Activated CD4-positive, alpha-beta T cell treated with anti-CD3 and anti-CD28 coated beads, Interleukin-2, amount 10 ng/mL, durations not matched to agents 24 days and 14 days (primary cell): ENCODE measurements at regions not wholly inside any gene's neighbourhood (a gene's known extent, or its start where the extent isn't known, plus 50 kb on each side); places are given as distances from the start of the nearest gene placed in this dataset.
"Not testable (repeated sequence)": the region's sequence is repeated elsewhere in the genome, so short reads cannot be mapped to it uniquely, and the experiment has no call there.

Source experiments
- DNase-seq: peaks from one replicate; pipeline ENCODE4 v3.0.0; 2022
- H3K27ac Mint-ChIP-seq: one replicate; pipeline ENCODE4 v1.8.0; 2022; ENCODE audit warnings: mild to moderate bottlenecking, mixed read lengths
- H3K27me3 Mint-ChIP-seq: one replicate; pipeline ENCODE4 v1.8.0; 2022; ENCODE audit warnings: mixed read lengths
- H3K36me3 Mint-ChIP-seq: one replicate; pipeline ENCODE4 v1.8.0; 2022; ENCODE audit warnings: low read depth, mild to moderate bottlenecking, mixed read lengths
- H3K4me1 Mint-ChIP-seq: one replicate; pipeline ENCODE4 v1.8.0; 2021; ENCODE audit warnings: mixed read lengths
- H3K4me3 Mint-ChIP-seq: one replicate; pipeline ENCODE4 v1.8.0; 2022; ENCODE audit warnings: mild to moderate bottlenecking, moderate library complexity, mixed read lengths
- H3K9me3 Mint-ChIP-seq: one replicate; pipeline ENCODE4 v1.8.0; 2021; ENCODE audit warnings: mixed read lengths
- intact Hi-C: fragments of 100-400 bp; cut with micrococcal nuclease; formaldehyde crosslinking; loops from one replicate; pipeline ENCODE4 v1.15.1; 2023

- H3K36me3 Mint-ChIP-seq, result no peaks in the 10 kb centered on the region
- H3K4me3 Mint-ChIP-seq, result no peak overlapping the region
- no peak for DNase-seq
- H3K27me3 Mint-ChIP-seq, result no peaks in the 10 kb centered on the region
- no peak overlapping the region for H3K27ac Mint-ChIP-seq
- H3K4me1 Mint-ChIP-seq, result no peaks in the 10 kb centered on the region
- intact Hi-C loops, result no loop called here
- H3K9me3 Mint-ChIP-seq, result no peaks in the 10 kb centered on the region
These were observed 156.4 kb upstream of the BOD1L1 start for GRCh38 chr4:13783800-13784411.

GRCh38 chr4:13793020-13793710 is 165.6 kb upstream of the BOD1L1 start:
- H3K27me3 Mint-ChIP-seq, result no peaks in the 10 kb centered on the region
- DNase-seq, result no peak
- H3K36me3 Mint-ChIP-seq, result no peaks in the 10 kb centered on the region
- H3K4me1 Mint-ChIP-seq, result no peaks in the 10 kb centered on the region
- peaks cover 6% of the 10 kb centered on the region for H3K9me3 Mint-ChIP-seq
- intact Hi-C loops, result no loop called here
- no peak overlapping the region for H3K27ac Mint-ChIP-seq
- H3K4me3 Mint-ChIP-seq, result no peak overlapping the region

- no peak overlapping the region for H3K4me3 Mint-ChIP-seq
- intact Hi-C loops, result no loop called here
These were observed 167.5 kb upstream of the BOD1L1 start for GRCh38 chr4:13794819-13795565.

GRCh38 chr4:13797061-13797460 is 169.5 kb upstream of the BOD1L1 start:
- no peak for DNase-seq
- intact Hi-C loops, result no loop called here
- no peaks in the 10 kb centered on the region for H3K27me3 Mint-ChIP-seq
- H3K9me3 Mint-ChIP-seq, result peaks cover 7% of the 10 kb centered on the region
- no peak overlapping the region for H3K27ac Mint-ChIP-seq
- H3K36me3 Mint-ChIP-seq, result no peaks in the 10 kb centered on the region
- H3K4me1 Mint-ChIP-seq, result no peaks in the 10 kb centered on the region
- no peak overlapping the region for H3K4me3 Mint-ChIP-seq

More at GRCh38 chr4:13794819-13795565, 167.5 kb upstream of the BOD1L1 start:
- no peak for DNase-seq
- Mint-ChIP-seq H3K9me3 (peaks cover 7% of the 10 kb centered on the region), H3K27me3 (no peaks in the 10 kb centered on the region), H3K36me3 (no peaks in the 10 kb centered on the region), H3K4me1 (no peaks in the 10 kb centered on the region), H3K27ac (no peak overlapping the region)

GRCh38 chr4:13815231-13815630 is 187.7 kb upstream of the BOD1L1 start:
- intact Hi-C loops, result no loop called here
- Mint-ChIP-seq H3K9me3 (peaks cover 6% of the 10 kb centered on the region), H3K27ac (no peak overlapping the region), H3K4me1 (no peaks in the 10 kb centered on the region), H3K4me3 (no peak overlapping the region), H3K36me3 (no peaks in the 10 kb centered on the region), H3K27me3 (no peaks in the 10 kb centered on the region)
- DNase-seq, result no peak

- H3K36me3 Mint-ChIP-seq, result no peaks in the 10 kb centered on the region
- no peak for DNase-seq
- intact Hi-C loops, result no loop called here
- H3K4me1 Mint-ChIP-seq, result no peaks in the 10 kb centered on the region
- H3K27me3 Mint-ChIP-seq, result no peaks in the 10 kb centered on the region
- no peak overlapping the region for H3K4me3 Mint-ChIP-seq
- H3K9me3 Mint-ChIP-seq, result peaks cover 6% of the 10 kb centered on the region
- H3K27ac Mint-ChIP-seq, result no peak overlapping the region
These were observed 188.9 kb upstream of the BOD1L1 start for GRCh38 chr4:13816472-13816871.

GRCh38 chr4:13821522-13821921 is 194.0 kb upstream of the BOD1L1 start:
- intact Hi-C loops, result no loop called here
- Mint-ChIP-seq H3K9me3 (peaks cover 18% of the 10 kb centered on the region), H3K27me3 (no peaks in the 10 kb centered on the region), H3K4me1 (no peaks in the 10 kb centered on the region), H3K27ac (no peak overlapping the region), H3K4me3 (no peak overlapping the region), H3K36me3 (no peaks in the 10 kb centered on the region)
- no peak for DNase-seq

GRCh38 chr4:13825822-13826221 is 198.3 kb upstream of the BOD1L1 start:
- DNase-seq, H3K4me3 Mint-ChIP-seq, H3K27ac Mint-ChIP-seq, H3K27me3 Mint-ChIP-seq, intact Hi-C loops, H3K36me3 Mint-ChIP-seq, H3K4me1 Mint-ChIP-seq: not testable (repeated sequence)
- H3K9me3 Mint-ChIP-seq, result peaks cover 11% of the 10 kb centered on the region

GRCh38 chr4:13829457-13829856 is 201.9 kb upstream of the BOD1L1 start:
- no peaks in the 10 kb centered on the region for H3K36me3 Mint-ChIP-seq

GRCh38 chr4:13830449-13830848 is 202.9 kb upstream of the BOD1L1 start:
- H3K27me3 Mint-ChIP-seq, result no peaks in the 10 kb centered on the region
- no peak overlapping the region for H3K27ac Mint-ChIP-seq
- no peaks in the 10 kb centered on the region for H3K36me3 Mint-ChIP-seq
- H3K4me3 Mint-ChIP-seq, result no peak overlapping the region
- no peaks in the 10 kb centered on the region for H3K9me3 Mint-ChIP-seq
- intact Hi-C loops, result no loop called here
- no peak for DNase-seq
- no peaks in the 10 kb centered on the region for H3K4me1 Mint-ChIP-seq

More at GRCh38 chr4:13829457-13829856, 201.9 kb upstream of the BOD1L1 start:
- Mint-ChIP-seq H3K27me3 (no peaks in the 10 kb centered on the region), H3K4me3 (no peak overlapping the region), H3K27ac (no peak overlapping the region), H3K4me1 (no peaks in the 10 kb centered on the region), H3K9me3 (peaks cover 3% of the 10 kb centered on the region)
- DNase-seq, result no peak
- intact Hi-C loops, result no loop called here

GRCh38 chr4:13833171-13833804 is 205.8 kb upstream of the BOD1L1 start:
- no peaks in the 10 kb centered on the region for H3K27me3 Mint-ChIP-seq
- intact Hi-C loops, result no loop called here

GRCh38 chr4:13836946-13837912 is 209.7 kb upstream of the BOD1L1 start:
- intact Hi-C loops, result no loop called here
- H3K36me3 Mint-ChIP-seq, result no peaks in the 10 kb centered on the region
- no peaks in the 10 kb centered on the region for H3K27me3 Mint-ChIP-seq
- H3K4me3 Mint-ChIP-seq, result no peak overlapping the region
- H3K9me3 Mint-ChIP-seq, result no peaks in the 10 kb centered on the region
- DNase-seq, result no peak
- no peak overlapping the region for H3K27ac Mint-ChIP-seq
- no peaks in the 10 kb centered on the region for H3K4me1 Mint-ChIP-seq

More at GRCh38 chr4:13833171-13833804, 205.8 kb upstream of the BOD1L1 start:
- H3K36me3 Mint-ChIP-seq, result no peaks in the 10 kb centered on the region
- no peak overlapping the region for H3K4me3 Mint-ChIP-seq
- H3K4me1 Mint-ChIP-seq, result no peaks in the 10 kb centered on the region
- no peak for DNase-seq
- no peaks in the 10 kb centered on the region for H3K9me3 Mint-ChIP-seq
- H3K27ac Mint-ChIP-seq, result no peak overlapping the region

GRCh38 chr4:13840502-13841190 is 213.1 kb upstream of the BOD1L1 start:
- Mint-ChIP-seq H3K4me3 (no peak overlapping the region), H3K36me3 (no peaks in the 10 kb centered on the region), H3K27ac (no peak overlapping the region), H3K9me3 (no peaks in the 10 kb centered on the region), H3K4me1 (no peaks in the 10 kb centered on the region), H3K27me3 (no peaks in the 10 kb centered on the region)
- no peak for DNase-seq
- intact Hi-C loops, result no loop called here
